HG02678 (cell line): ENCODE measurements at regions not wholly inside any gene's neighbourhood (a gene's known extent, or its start where the extent isn't known, plus 50 kb on each side); places are given as distances from the start of the nearest gene placed in this dataset.

Source experiments
- ATAC-seq: cut with Tn5 transposase; IDR thresholded peaks from one replicate; pipeline ENCODE4 v1.9.1; 2021; ENCODE audit warnings: mild to moderate bottlenecking, moderate library complexity; ENCODE audit not compliant: unreplicated experiment

- ATAC-seq, result peak; percentile 67
Measured at GRCh38 chr13:105048677-105049076, 1486.8 kb downstream of the EFNB2 start.

- ATAC-seq, result no peak
Measured at GRCh38 chr13:105047676-105048295, 1487.7 kb downstream of the EFNB2 start.

- no peak for ATAC-seq
Measured at GRCh38 chr13:105037110-105037509, 1498.4 kb downstream of the EFNB2 start.

GRCh38 chr13:105035092-105035491, 1500.4 kb downstream of the EFNB2 start:
- ATAC-seq, result no peak

- no peak for ATAC-seq
Measured at GRCh38 chr13:105033999-105034398, 1501.5 kb downstream of the EFNB2 start.

- ATAC-seq, result no peak
Measured at GRCh38 chr13:105031306-105031705, 1504.2 kb downstream of the EFNB2 start.

- no peak for ATAC-seq
Measured at GRCh38 chr13:105030851-105031250, 1504.6 kb downstream of the EFNB2 start.

- ATAC-seq, result no peak
Measured at GRCh38 chr13:105019073-105019472, 1516.4 kb downstream of the EFNB2 start.

GRCh38 chr13:105016266-105016665, 1519.2 kb downstream of the EFNB2 start:
- ATAC-seq, result no peak

GRCh38 chr13:105008604-105009003, 1526.9 kb downstream of the EFNB2 start:
- no peak for ATAC-seq

GRCh38 chr13:105007166-105007808, 1528.2 kb downstream of the EFNB2 start:
- ATAC-seq, result no peak

- ATAC-seq, result no peak
Measured at GRCh38 chr13:104996022-104996421, 1539.4 kb downstream of the EFNB2 start.

- ATAC-seq, result no peak
Measured at GRCh38 chr13:104993708-104994107, 1541.8 kb downstream of the EFNB2 start.

GRCh38 chr13:104987621-104988020, 1547.8 kb downstream of the EFNB2 start:
- no peak for ATAC-seq

GRCh38 chr13:104984296-104984818, 1551.1 kb downstream of the EFNB2 start:
- ATAC-seq, result peak; percentile 78

- ATAC-seq, result no peak
Measured at GRCh38 chr13:104983601-104984000, 1551.9 kb downstream of the EFNB2 start.

GRCh38 chr13:104980586-104980985, 1554.9 kb downstream of the EFNB2 start:
- ATAC-seq, result no peak

GRCh38 chr13:104979281-104980030, 1556.0 kb downstream of the EFNB2 start:
- ATAC-seq, result no peak

- no peak for ATAC-seq
Measured at GRCh38 chr13:104976986-104977385, 1558.5 kb downstream of the EFNB2 start.

- ATAC-seq, result no peak
Measured at GRCh38 chr13:104975272-104975671, 1560.2 kb downstream of the EFNB2 start.

- no peak for ATAC-seq
Measured at GRCh38 chr13:104968876-104969275, 1566.6 kb downstream of the EFNB2 start.
